ENCODE measurements at regions not wholly inside any gene's neighbourhood (a gene's known extent, or its start where the extent isn't known, plus 50 kb on each side); places are given as distances from the start of the nearest gene placed in this dataset.

- no peak for DNase-seq (ENCODE audit: low spot score)
- TF ChIP-seq CTCF (IDR thresholded peaks at IDR 0.05; ENCODE audit: poor library complexity) (no peak), EZH2 (IDR thresholded peaks at IDR 0.05; ENCODE audit: borderline replicate concordance) (no peak), EZH2phosphoT487 (IDR thresholded peaks at IDR 0.05; ENCODE audit: low read depth, severe bottlenecking, unreplicated experiment) (no peak)
- no peaks in the 10 kb centered on the region for H3K79me2 ChIP-seq
- H3K9me3 ChIP-seq (ENCODE audit: low read depth) = no peaks in the 10 kb centered on the region
- H3K4me3 ChIP-seq = no peak overlapping the region
- 84% methylated on average over 21 of the region's 21 CpGs for WGBS (ENCODE audit: low lambda C conversion rate, missing lambda C conversion rate)
- no peaks in the 10 kb centered on the region for H3K36me3 ChIP-seq (replicated peaks; ENCODE audit: insufficient read depth, low read depth)
- H2AFZ ChIP-seq = no peak overlapping the region
- no peaks in the 10 kb centered on the region for H3K4me1 ChIP-seq (ENCODE audit: insufficient read depth)
- no peaks in the 10 kb centered on the region for H4K20me1 ChIP-seq (ENCODE audit: insufficient read depth, poor library complexity, severe bottlenecking)
- H3K4me2 ChIP-seq = no peak overlapping the region
- peaks cover 12% of the 10 kb centered on the region for H3K27me3 ChIP-seq
- no peaks in the 10 kb centered on the region for H3K9me2 ChIP-seq (replicated peaks; ENCODE audit: insufficient read depth)
- H3K27ac ChIP-seq = no peak overlapping the region
Observed at GRCh38 chr2:120674246-120675170, 61.2 kb upstream of the GLI2 start.

- no peak overlapping the region for H3K4me3 ChIP-seq
- TF ChIP-seq EZH2 (IDR thresholded peaks at IDR 0.05; ENCODE audit: borderline replicate concordance) (no peak), CTCF (IDR thresholded peaks at IDR 0.05; ENCODE audit: poor library complexity) (peak; percentile 71)
- no peaks in the 10 kb centered on the region for H3K9me2 ChIP-seq (replicated peaks; ENCODE audit: insufficient read depth)
- H3K27ac ChIP-seq = no peak overlapping the region
- WGBS (ENCODE audit: low lambda C conversion rate, missing lambda C conversion rate) = 40% methylated on average over 26 of the region's 26 CpGs
- H3K9me3 ChIP-seq (ENCODE audit: low read depth) = no peaks in the 10 kb centered on the region
- peak; percentile 83 for DNase-seq (ENCODE audit: low spot score)
- peaks cover 12% of the 10 kb centered on the region for H3K27me3 ChIP-seq
- H3K4me1 ChIP-seq (ENCODE audit: insufficient read depth) = no peaks in the 10 kb centered on the region
- no peak overlapping the region for H3K4me2 ChIP-seq
- H4K20me1 ChIP-seq (ENCODE audit: insufficient read depth, poor library complexity, severe bottlenecking) = no peaks in the 10 kb centered on the region
- no peaks in the 10 kb centered on the region for H3K79me2 ChIP-seq
- no peak overlapping the region for H2AFZ ChIP-seq
- no peaks in the 10 kb centered on the region for H3K36me3 ChIP-seq (replicated peaks; ENCODE audit: insufficient read depth, low read depth)
Observed at GRCh38 chr2:120675460-120676130, 60.1 kb upstream of the GLI2 start.

- Histone ChIP-seq H3K36me3 (replicated peaks; ENCODE audit: insufficient read depth, low read depth) (no peaks in the 10 kb centered on the region), H3K4me2 (no peak overlapping the region), H3K27me3 (peaks cover 12% of the 10 kb centered on the region), H3K9me3 (ENCODE audit: low read depth) (no peaks in the 10 kb centered on the region), H3K9me2 (replicated peaks; ENCODE audit: insufficient read depth) (no peaks in the 10 kb centered on the region), H3K4me3 (no peak overlapping the region), H4K20me1 (ENCODE audit: insufficient read depth, poor library complexity, severe bottlenecking) (no peaks in the 10 kb centered on the region), H3K79me2 (no peaks in the 10 kb centered on the region), H3K4me1 (ENCODE audit: insufficient read depth) (no peaks in the 10 kb centered on the region), H2AFZ (no peak overlapping the region), H3K27ac (no peak overlapping the region)
- TF ChIP-seq CTCF (IDR thresholded peaks at IDR 0.05; ENCODE audit: poor library complexity) = no peak
- no peak for TF ChIP-seq EZH2phosphoT487 (IDR thresholded peaks at IDR 0.05; ENCODE audit: low read depth, severe bottlenecking, unreplicated experiment)
- TF ChIP-seq EZH2 (IDR thresholded peaks at IDR 0.05; ENCODE audit: borderline replicate concordance) = no peak
- 94% methylated on average over 10 of the region's 10 CpGs for WGBS (ENCODE audit: low lambda C conversion rate, missing lambda C conversion rate)
- DNase-seq (ENCODE audit: low spot score) = no peak
Observed at GRCh38 chr2:120677221-120677620, 58.4 kb upstream of the GLI2 start.

Measured in hepatocyte (in vitro differentiated cells).